ENCODE measurements at regions not wholly inside any gene's neighbourhood (a gene's known extent, or its start where the extent isn't known, plus 50 kb on each side); places are given as distances from the start of the nearest gene placed in this dataset.
A peak's percentile ranks its signal among the peaks of the same experiment; 100 is the strongest.
"Not testable (repeated sequence)": the region's sequence is repeated elsewhere in the genome, so short reads cannot be mapped to it uniquely, and the experiment has no call there.

DNA sequence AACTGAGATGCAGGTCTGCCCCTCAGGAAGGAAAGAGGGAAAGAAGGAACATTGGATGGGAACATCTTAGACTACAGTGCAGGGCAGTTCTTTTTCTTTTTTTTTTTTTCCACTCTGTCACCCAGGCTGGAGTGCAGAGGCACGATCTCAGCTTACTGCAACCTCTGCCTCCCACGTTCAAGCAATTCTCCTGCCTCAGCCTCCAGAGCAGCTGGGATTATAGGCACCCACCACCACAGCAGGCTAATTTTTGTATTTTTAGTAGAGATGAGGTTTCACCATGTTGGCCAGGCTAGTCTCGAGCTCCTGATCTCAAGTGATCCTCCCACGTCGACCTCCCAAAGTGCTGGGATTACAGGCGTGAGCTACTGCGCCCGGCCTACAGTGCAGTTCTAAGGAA lies 204.6 kb downstream of the SHQ1 start:
- not testable (repeated sequence) for H3K9me3 ChIP-seq (ENCODE audit: control insufficient read depth in 2 of 2, low read length in 2 of 2); ATAC-seq (ENCODE audit: low read depth in 2 of 2); H3K4me3 Mint-ChIP-seq; H3K4me3 ChIP-seq (ENCODE audit: low read depth, low read length); H3K4me1 Mint-ChIP-seq; H3K27me3 Mint-ChIP-seq; H3K36me3 Mint-ChIP-seq; H3K36me3 ChIP-seq (ENCODE audit: control insufficient read depth, insufficient read depth, low read length); DNase-seq; H3K27ac ChIP-seq (ENCODE audit: insufficient read depth, low read length, poor library complexity, severe bottlenecking); H3K4me1 ChIP-seq (ENCODE audit: control insufficient read depth, insufficient read depth, low read length, poor library complexity, severe bottlenecking); H3K27me3 ChIP-seq (ENCODE audit: control insufficient read depth, insufficient read depth, low read length); H3K9me3 Mint-ChIP-seq
- peak overlapping the region in 1 of 3 donors; percentile 32 for H3K27ac Mint-ChIP-seq

DNA sequence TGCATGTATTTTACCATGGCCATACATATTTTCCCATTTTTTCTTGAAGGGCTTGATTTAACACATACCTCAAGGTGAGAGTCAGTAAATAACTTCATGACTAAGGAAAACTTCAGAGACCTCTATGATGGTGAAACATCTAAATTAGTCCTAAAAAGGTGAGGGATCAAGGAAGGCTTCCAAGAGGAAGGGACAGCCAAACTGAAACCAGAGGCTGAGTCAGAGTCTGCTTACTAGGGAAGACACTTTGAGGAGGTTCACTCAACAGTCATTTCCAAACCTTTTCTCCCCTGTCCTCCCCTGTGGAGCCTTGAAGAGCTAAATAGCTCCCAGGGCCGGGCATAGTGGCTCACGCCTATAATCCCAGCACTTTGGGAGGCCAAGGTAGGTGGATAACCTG lies 206.6 kb downstream of the SHQ1 start:
- H3K27ac ChIP-seq (ENCODE audit: insufficient read depth, low read length, poor library complexity, severe bottlenecking): no peak overlapping the region
- DNase-seq (no peak), ATAC-seq (ENCODE audit: low read depth in 2 of 2) (no peak)
- no peak overlapping the region for H3K4me3 ChIP-seq (ENCODE audit: low read depth, low read length)
- no peaks in the 10 kb centered on the region for H3K36me3 ChIP-seq (ENCODE audit: control insufficient read depth, insufficient read depth, low read length)
- no peak overlapping the region for H3K4me3 Mint-ChIP-seq
- no peaks in the 10 kb centered on the region for H3K36me3 Mint-ChIP-seq
- no peaks in the 10 kb centered on the region for H3K9me3 ChIP-seq (ENCODE audit: control insufficient read depth in 2 of 2, low read length in 2 of 2)
- H3K27ac Mint-ChIP-seq: no peak overlapping the region
- H3K27me3 ChIP-seq (ENCODE audit: control insufficient read depth, insufficient read depth, low read length): peaks cover 3% of the 10 kb centered on the region
- no peaks in the 10 kb centered on the region for H3K4me1 ChIP-seq (ENCODE audit: control insufficient read depth, insufficient read depth, low read length, poor library complexity, severe bottlenecking)
- peaks cover 0 to 8% (median 0%) of the 10 kb centered on the region in 4 donors for H3K4me1 Mint-ChIP-seq
- peaks cover 0 to 2% (median 0%) of the 10 kb centered on the region in 7 donors for H3K9me3 Mint-ChIP-seq
- no peaks in the 10 kb centered on the region for H3K27me3 Mint-ChIP-seq

DNA sequence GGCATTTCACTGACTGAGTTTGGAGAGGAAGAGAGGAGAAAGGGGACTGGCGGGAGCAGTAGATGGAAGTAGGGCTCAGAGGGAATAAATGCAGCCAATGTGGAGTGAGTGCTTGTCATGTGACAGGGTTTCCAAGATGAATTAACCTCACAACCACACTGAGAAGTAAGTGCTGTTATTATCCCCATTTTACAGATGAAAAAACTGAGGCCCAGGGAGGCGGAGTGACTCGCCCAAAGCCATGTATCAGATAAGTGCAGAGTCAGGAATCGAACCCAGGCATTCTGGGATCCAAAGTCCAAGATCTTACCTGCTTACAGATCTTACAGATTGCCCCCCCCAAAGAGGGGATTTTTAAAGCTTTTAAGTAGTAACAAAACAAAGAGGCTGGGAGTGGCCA lies 207.2 kb downstream of the SHQ1 start:
- no peak for DNase-seq
- no peaks in the 10 kb centered on the region for H3K27me3 Mint-ChIP-seq

DNA sequence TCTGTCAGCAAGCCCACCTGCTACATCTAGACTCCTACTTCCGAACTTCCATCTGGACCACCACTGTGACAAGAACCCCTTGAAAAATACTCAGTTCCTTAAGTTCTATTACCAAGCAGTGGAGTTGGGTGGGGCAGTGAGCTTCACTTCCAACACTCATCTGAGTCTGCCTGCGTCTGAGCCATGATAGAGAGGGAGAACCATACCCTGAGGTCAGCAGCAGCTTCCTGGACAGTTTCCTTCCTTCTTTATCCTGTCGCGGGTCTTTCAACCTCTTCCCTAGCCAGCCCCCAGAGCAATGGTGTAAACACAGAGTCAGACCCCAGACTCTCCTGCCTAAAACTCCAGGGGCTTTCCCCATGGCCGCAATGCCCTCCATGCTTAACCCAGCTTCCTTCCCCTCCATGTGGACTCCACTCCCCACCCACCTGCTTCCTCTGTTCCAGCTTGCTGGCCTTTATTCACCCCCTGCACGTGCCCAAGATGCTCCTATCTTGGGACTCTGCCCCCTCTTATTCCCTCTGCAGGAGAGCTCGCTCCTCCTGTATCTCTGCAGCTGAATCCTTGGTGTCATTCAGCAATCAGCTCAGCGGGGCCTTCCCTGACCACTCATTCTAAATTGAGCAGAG lies 211.2 kb downstream of the SHQ1 start:
- no peaks in the 10 kb centered on the region for H3K9me3 ChIP-seq (ENCODE audit: control insufficient read depth in 2 of 2, low read length in 2 of 2)
- H3K36me3 ChIP-seq (ENCODE audit: control insufficient read depth, insufficient read depth, low read length): no peaks in the 10 kb centered on the region
- H3K27me3 ChIP-seq (ENCODE audit: control insufficient read depth, insufficient read depth, low read length): peaks cover 3% of the 10 kb centered on the region
- DNase-seq (no peak), ATAC-seq (ENCODE audit: low read depth in 2 of 2) (no peak)
- no peaks in the 10 kb centered on the region for H3K36me3 Mint-ChIP-seq
- peaks cover 0 to 2% (median 0%) of the 10 kb centered on the region in 7 donors for H3K9me3 Mint-ChIP-seq
- no peak overlapping the region for H3K4me3 ChIP-seq (ENCODE audit: low read depth, low read length)
- H3K4me1 Mint-ChIP-seq: peaks cover 0 to 11% (median 5%) of the 10 kb centered on the region in 4 donors
- no peaks in the 10 kb centered on the region for H3K27me3 Mint-ChIP-seq
- no peak overlapping the region for H3K27ac Mint-ChIP-seq
- H3K4me1 ChIP-seq (ENCODE audit: control insufficient read depth, insufficient read depth, low read length, poor library complexity, severe bottlenecking): no peaks in the 10 kb centered on the region
- H3K27ac ChIP-seq (ENCODE audit: insufficient read depth, low read length, poor library complexity, severe bottlenecking): no peak overlapping the region
- H3K4me3 Mint-ChIP-seq: no peak overlapping the region

More for the DNA sequence above, 207.2 kb downstream of the SHQ1 start:
- H3K9me3 ChIP-seq (ENCODE audit: control insufficient read depth in 2 of 2, low read length in 2 of 2): no peaks in the 10 kb centered on the region
- ATAC-seq (ENCODE audit: low read depth in 2 of 2): no peak
- H3K36me3 Mint-ChIP-seq: no peaks in the 10 kb centered on the region
- H3K4me3 ChIP-seq (ENCODE audit: low read depth, low read length): no peak overlapping the region
- no peak overlapping the region for H3K4me3 Mint-ChIP-seq
- H3K27ac Mint-ChIP-seq: no peak overlapping the region
- H3K4me1 Mint-ChIP-seq: peaks cover 0 to 8% (median 0%) of the 10 kb centered on the region in 4 donors
- peaks cover 3% of the 10 kb centered on the region for H3K27me3 ChIP-seq (ENCODE audit: control insufficient read depth, insufficient read depth, low read length)
- peaks cover 0 to 2% (median 0%) of the 10 kb centered on the region in 7 donors for H3K9me3 Mint-ChIP-seq
- H3K27ac ChIP-seq (ENCODE audit: insufficient read depth, low read length, poor library complexity, severe bottlenecking): no peak overlapping the region
- H3K4me1 ChIP-seq (ENCODE audit: control insufficient read depth, insufficient read depth, low read length, poor library complexity, severe bottlenecking): no peaks in the 10 kb centered on the region
- no peaks in the 10 kb centered on the region for H3K36me3 ChIP-seq (ENCODE audit: control insufficient read depth, insufficient read depth, low read length)

DNA sequence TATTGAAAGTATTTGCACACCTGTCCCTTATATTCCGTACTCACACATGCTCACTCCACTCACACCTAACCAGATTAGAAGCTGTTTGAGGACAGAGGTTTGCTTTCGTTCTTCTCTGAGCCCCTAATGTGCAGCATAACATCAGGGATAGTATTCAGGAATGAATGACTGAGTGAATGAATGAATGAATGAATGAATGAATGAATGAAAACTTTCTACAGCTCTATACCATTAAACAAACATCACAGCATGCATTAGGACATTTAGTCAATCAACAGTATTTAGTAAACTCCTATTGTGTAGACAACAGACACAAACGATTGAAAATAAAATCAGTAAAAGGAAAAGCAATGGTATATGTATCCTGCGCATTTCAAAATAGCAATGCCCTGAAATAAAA lies 212.7 kb downstream of the SHQ1 start:
- no peaks in the 10 kb centered on the region for H3K27me3 Mint-ChIP-seq
- H3K4me3 Mint-ChIP-seq: no peak overlapping the region
- H3K9me3 Mint-ChIP-seq: peaks cover 0 to 3% (median 0%) of the 10 kb centered on the region in 7 donors
- Histone ChIP-seq H3K27me3 (ENCODE audit: control insufficient read depth, insufficient read depth, low read length) (no peaks in the 10 kb centered on the region), H3K27ac (ENCODE audit: insufficient read depth, low read length, poor library complexity, severe bottlenecking) (no peak overlapping the region), H3K4me1 (ENCODE audit: control insufficient read depth, insufficient read depth, low read length, poor library complexity, severe bottlenecking) (no peaks in the 10 kb centered on the region), H3K4me3 (ENCODE audit: low read depth, low read length) (no peak overlapping the region), H3K36me3 (ENCODE audit: control insufficient read depth, insufficient read depth, low read length) (no peaks in the 10 kb centered on the region), H3K9me3 (ENCODE audit: control insufficient read depth in 2 of 2, low read length in 2 of 2) (no peaks in the 10 kb centered on the region)
- peaks cover 0 to 11% (median 5%) of the 10 kb centered on the region in 4 donors for H3K4me1 Mint-ChIP-seq
- ATAC-seq (ENCODE audit: low read depth in 2 of 2) (no peak), DNase-seq (no peak)
- no peak overlapping the region for H3K27ac Mint-ChIP-seq
- no peaks in the 10 kb centered on the region for H3K36me3 Mint-ChIP-seq

DNA sequence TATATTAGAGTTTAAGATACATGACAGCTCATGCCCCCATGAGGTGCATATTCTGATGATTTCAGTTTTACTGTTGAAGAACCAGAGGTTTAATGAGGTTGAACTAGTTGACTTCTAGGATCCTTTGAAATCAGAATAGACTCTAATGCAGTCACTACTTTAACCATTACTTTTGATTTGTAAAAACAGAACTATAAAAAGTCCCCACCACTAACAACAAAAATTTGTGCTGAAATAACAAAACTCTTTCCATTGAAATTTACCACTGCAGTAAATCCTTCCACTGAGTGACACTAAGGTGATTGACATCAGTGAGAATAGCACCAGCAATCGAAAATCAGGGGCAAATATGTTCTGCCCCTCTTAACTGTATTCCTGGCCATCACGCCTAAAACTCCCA lies 214.1 kb downstream of the SHQ1 start:
- no peaks in the 10 kb centered on the region for H3K36me3 Mint-ChIP-seq
- Histone ChIP-seq H3K36me3 (ENCODE audit: control insufficient read depth, insufficient read depth, low read length) (no peaks in the 10 kb centered on the region), H3K4me3 (ENCODE audit: low read depth, low read length) (no peak overlapping the region), H3K27me3 (ENCODE audit: control insufficient read depth, insufficient read depth, low read length) (no peaks in the 10 kb centered on the region), H3K9me3 (ENCODE audit: control insufficient read depth in 2 of 2, low read length in 2 of 2) (no peaks in the 10 kb centered on the region), H3K4me1 (ENCODE audit: control insufficient read depth, insufficient read depth, low read length, poor library complexity, severe bottlenecking) (peaks cover 4% of the 10 kb centered on the region), H3K27ac (ENCODE audit: insufficient read depth, low read length, poor library complexity, severe bottlenecking) (no peak overlapping the region)
- DNase-seq (peak in 1 of 3 donors; percentile 33), ATAC-seq (ENCODE audit: low read depth in 2 of 2) (no peak)
- H3K9me3 Mint-ChIP-seq: peaks cover 0 to 3% (median 0%) of the 10 kb centered on the region in 7 donors
- H3K4me3 Mint-ChIP-seq: no peak overlapping the region
- peak overlapping the region in 1 of 3 donors; percentile 44 for H3K27ac Mint-ChIP-seq
- H3K4me1 Mint-ChIP-seq: peaks cover 3 to 16% (median 11%) of the 10 kb centered on the region in 4 donors
- H3K27me3 Mint-ChIP-seq: no peaks in the 10 kb centered on the region

DNA sequence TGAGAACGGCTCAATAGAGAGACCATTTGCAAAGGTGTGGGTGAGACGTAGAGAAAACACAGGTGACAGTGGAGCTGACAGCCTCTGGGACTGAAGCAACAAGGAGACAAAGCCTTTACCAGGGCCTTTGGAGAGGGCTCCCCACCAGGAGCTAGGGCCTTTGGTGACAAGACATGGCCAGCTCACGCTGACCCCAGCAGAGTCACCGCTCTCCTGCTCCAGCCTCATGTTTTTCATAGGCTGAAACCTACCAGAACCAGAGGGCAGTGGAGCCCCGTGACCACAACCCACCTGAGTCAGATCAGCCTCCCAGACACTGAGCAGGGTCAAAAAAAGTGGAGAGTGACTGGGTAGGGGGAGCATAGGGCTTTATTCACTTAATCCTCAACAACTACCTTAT lies 214.7 kb downstream of the SHQ1 start:
- peaks cover 10% of the 10 kb centered on the region for H3K4me1 ChIP-seq (ENCODE audit: control insufficient read depth, insufficient read depth, low read length, poor library complexity, severe bottlenecking)
- H3K4me3 ChIP-seq (ENCODE audit: low read depth, low read length): no peak overlapping the region
- no peaks in the 10 kb centered on the region for H3K27me3 ChIP-seq (ENCODE audit: control insufficient read depth, insufficient read depth, low read length)
- H3K36me3 ChIP-seq (ENCODE audit: control insufficient read depth, insufficient read depth, low read length): no peaks in the 10 kb centered on the region
- no peaks in the 10 kb centered on the region for H3K36me3 Mint-ChIP-seq
- no peaks in the 10 kb centered on the region for H3K27me3 Mint-ChIP-seq
- ATAC-seq (ENCODE audit: low read depth in 2 of 2) (no peak), DNase-seq (no peak)
- no peak overlapping the region for H3K4me3 Mint-ChIP-seq
- peaks cover 0 to 3% (median 0%) of the 10 kb centered on the region in 7 donors for H3K9me3 Mint-ChIP-seq
- H3K4me1 Mint-ChIP-seq: peaks cover 5 to 19% (median 17%) of the 10 kb centered on the region in 4 donors
- no peaks in the 10 kb centered on the region for H3K9me3 ChIP-seq (ENCODE audit: control insufficient read depth in 2 of 2, low read length in 2 of 2)
- H3K27ac ChIP-seq (ENCODE audit: insufficient read depth, low read length, poor library complexity, severe bottlenecking): no peak overlapping the region
- H3K27ac Mint-ChIP-seq: no peak overlapping the region

DNA sequence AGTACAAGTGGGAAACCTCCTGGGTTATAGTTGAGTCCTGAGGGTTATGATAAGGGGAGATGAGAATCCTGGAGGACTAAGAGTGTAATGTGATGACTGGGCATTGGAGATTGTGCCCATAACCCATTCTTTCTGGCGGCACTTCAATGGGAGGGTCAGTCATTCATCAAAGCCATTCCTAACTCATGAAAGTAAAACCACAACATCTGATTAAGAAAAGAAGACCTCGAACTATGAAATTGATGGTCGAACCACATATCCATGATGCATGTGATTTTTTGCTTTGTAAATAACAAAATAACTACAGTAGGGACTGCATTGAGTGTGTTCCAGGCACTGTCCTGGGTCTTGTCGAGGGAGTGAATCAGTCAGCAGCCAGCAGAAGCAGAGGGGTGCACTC lies 215.1 kb downstream of the SHQ1 start:
- ATAC-seq (ENCODE audit: low read depth in 2 of 2): no peak
- Mint-ChIP-seq H3K36me3 (no peaks in the 10 kb centered on the region), H3K4me1 (peaks cover 5 to 23% (median 20%) of the 10 kb centered on the region in 4 donors), H3K27me3 (no peaks in the 10 kb centered on the region), H3K27ac (no peak overlapping the region), H3K9me3 (peaks cover 0 to 3% (median 0%) of the 10 kb centered on the region in 7 donors), H3K4me3 (no peak overlapping the region)
- no peak overlapping the region for H3K27ac ChIP-seq (ENCODE audit: insufficient read depth, low read length, poor library complexity, severe bottlenecking)
- H3K4me3 ChIP-seq (ENCODE audit: low read depth, low read length): no peak overlapping the region
- H3K4me1 ChIP-seq (ENCODE audit: control insufficient read depth, insufficient read depth, low read length, poor library complexity, severe bottlenecking): peaks cover 11% of the 10 kb centered on the region
- H3K9me3 ChIP-seq (ENCODE audit: control insufficient read depth in 2 of 2, low read length in 2 of 2): no peaks in the 10 kb centered on the region
- no peaks in the 10 kb centered on the region for H3K27me3 ChIP-seq (ENCODE audit: control insufficient read depth, insufficient read depth, low read length)
- no peaks in the 10 kb centered on the region for H3K36me3 ChIP-seq (ENCODE audit: control insufficient read depth, insufficient read depth, low read length)
- DNase-seq: no peak
